Hepatocyte (in vitro differentiated cells): ENCODE measurements at regions not wholly inside any gene's neighbourhood (a gene's known extent, or its start where the extent isn't known, plus 50 kb on each side); places are given as distances from the start of the nearest gene placed in this dataset.

ENCODE experiments used
- CTCF ChIP-seq: fragments of 200-600 bp; sonication (generic); IDR thresholded peaks from 2 replicates; pipeline ENCODE4 v1.5.1; 2016; ENCODE audit warnings: antibody characterized with exemption, mild to moderate bottlenecking; ENCODE audit not compliant: poor library complexity
- EZH2 ChIP-seq: fragments of 200-600 bp; sonication (generic); IDR thresholded peaks from 2 replicates; pipeline ENCODE4 v1.6.1; 2016; ENCODE audit warnings: antibody characterized with exemption, mild to moderate bottlenecking, borderline replicate concordance
- EZH2phosphoT487 ChIP-seq: fragments of 200-600 bp; sonication (generic); IDR thresholded peaks from one replicate; pipeline ENCODE4 v1.6.1; 2018; ENCODE audit warnings: antibody characterized with exemption, mild to moderate bottlenecking, low read depth, moderate library complexity; ENCODE audit not compliant: unreplicated experiment, severe bottlenecking

DNA sequence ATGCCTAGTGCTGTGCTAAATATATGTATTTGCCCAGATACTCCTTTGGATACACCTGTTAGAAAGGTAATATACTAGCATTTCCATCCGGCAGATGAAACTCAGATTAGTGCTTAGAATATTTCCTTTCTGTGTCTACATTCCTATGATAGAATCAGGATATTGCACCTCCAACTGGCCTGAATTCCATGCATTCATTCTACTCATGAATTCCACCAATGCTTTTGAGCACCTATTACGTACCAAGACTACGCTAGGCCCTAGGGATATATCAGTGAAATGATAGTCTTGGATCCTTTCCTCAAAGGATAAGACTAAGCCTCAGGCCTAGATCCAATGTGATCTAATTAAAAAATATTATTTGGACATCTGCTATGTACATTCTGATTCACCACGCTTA lies 223.8 kb upstream of the SERP2 start:
- TF ChIP-seq CTCF (no peak), EZH2 (no peak), EZH2phosphoT487 (no peak)
